Stimulated activated naive B cell treated with anti-CD40 and anti-IgM and Interleukin-4, amounts not matched to agents 10 μg/mL and 1 μg/mL and 100 μg/mL, for 72 hours (primary cell): ENCODE measurements at regions not wholly inside any gene's neighbourhood (a gene's known extent, or its start where the extent isn't known, plus 50 kb on each side); places are given as distances from the start of the nearest gene placed in this dataset.

Experiments used
- ATAC-seq, 2 donors: fragments of 150-1000 bp; cut with Tn5 transposase; replicated peaks; 2 replicates each; pipeline ENCODE4 v1.10.0; 2021; ENCODE audit warnings: moderate library complexity in 1 of 2
- DNase-seq: peaks from one replicate; pipeline ENCODE4 v3.0.0; 2021
- H3K27ac Mint-ChIP-seq: one replicate; pipeline ENCODE4 v1.8.0; 2022; ENCODE audit warnings: mild to moderate bottlenecking, mixed read lengths
- H3K27me3 Mint-ChIP-seq, 2 donors: one replicate each; pipeline ENCODE4 v1.8.0; 2022; ENCODE audit warnings: mixed read lengths in 2 of 2
- H3K36me3 Mint-ChIP-seq, 2 donors: one replicate each; pipeline ENCODE4 v1.8.0; 2022; ENCODE audit warnings: mixed read lengths in 2 of 2, mild to moderate bottlenecking in 1 of 2
- H3K4me1 Mint-ChIP-seq, 2 donors: one replicate each; pipeline ENCODE4 v1.8.0; 2022; ENCODE audit warnings: mixed read lengths in 2 of 2, mild to moderate bottlenecking in 1 of 2
- H3K4me3 Mint-ChIP-seq, 2 donors: one replicate each; pipeline ENCODE4 v1.8.0; 2022; ENCODE audit warnings: mild to moderate bottlenecking in 2 of 2, mixed read lengths in 2 of 2, moderate library complexity in 1 of 2
- H3K9me3 Mint-ChIP-seq, 2 donors: one replicate each; pipeline ENCODE4 v1.8.0; 2022; ENCODE audit warnings: mixed read lengths in 2 of 2, mild to moderate bottlenecking in 1 of 2

GRCh38 chr2:12321886-12322285 lies 394.9 kb upstream of the TRIB2 start:
- no peak for ATAC-seq
- Mint-ChIP-seq H3K27me3 (no peaks in the 10 kb centered on the region), H3K9me3 (peaks cover 0 to 3% of the 10 kb centered on the region in 2 donors), H3K36me3 (no peaks in the 10 kb centered on the region), H3K27ac (no peak overlapping the region), H3K4me3 (no peak overlapping the region), H3K4me1 (peaks cover 26 to 41% of the 10 kb centered on the region in 2 donors)
- no peak for DNase-seq

- H3K9me3 Mint-ChIP-seq: peaks cover 3 to 4% of the 10 kb centered on the region in 2 donors
- DNase-seq (no peak), ATAC-seq (no peak)
- no peaks in the 10 kb centered on the region for H3K36me3 Mint-ChIP-seq
- no peak overlapping the region for H3K27ac Mint-ChIP-seq
- H3K27me3 Mint-ChIP-seq: no peaks in the 10 kb centered on the region
- no peak overlapping the region for H3K4me3 Mint-ChIP-seq
- peaks cover 18 to 25% of the 10 kb centered on the region in 2 donors for H3K4me1 Mint-ChIP-seq
These were observed 390.9 kb upstream of the TRIB2 start for GRCh38 chr2:12325806-12326205.

- peak; percentile 63 to 76 for ATAC-seq
- Mint-ChIP-seq H3K9me3 (peaks cover 3 to 4% of the 10 kb centered on the region in 2 donors), H3K27ac (no peak overlapping the region), H3K4me1 (peaks cover 18 to 21% of the 10 kb centered on the region in 2 donors), H3K27me3 (no peaks in the 10 kb centered on the region), H3K36me3 (no peaks in the 10 kb centered on the region), H3K4me3 (no peak overlapping the region)
- DNase-seq: peak; percentile 5
These were observed 390.1 kb upstream of the TRIB2 start for GRCh38 chr2:12326449-12327190.

- no peak overlapping the region for H3K4me3 Mint-ChIP-seq
- no peak overlapping the region for H3K27ac Mint-ChIP-seq
- H3K36me3 Mint-ChIP-seq: no peaks in the 10 kb centered on the region
- ATAC-seq (no peak), DNase-seq (no peak)
- H3K27me3 Mint-ChIP-seq: peaks cover 0 to 5% of the 10 kb centered on the region in 2 donors
- H3K4me1 Mint-ChIP-seq: peaks cover 17 to 22% of the 10 kb centered on the region in 2 donors
- H3K9me3 Mint-ChIP-seq: peaks cover 4% of the 10 kb centered on the region in 2 donors
These were observed 385.8 kb upstream of the TRIB2 start for GRCh38 chr2:12330916-12331315.

GRCh38 chr2:12331698-12332097 lies 385.0 kb upstream of the TRIB2 start:
- ATAC-seq (no peak), DNase-seq (no peak)
- Mint-ChIP-seq H3K4me3 (no peak overlapping the region), H3K27ac (no peak overlapping the region), H3K4me1 (peaks cover 9 to 14% of the 10 kb centered on the region in 2 donors), H3K27me3 (peaks cover 0 to 5% of the 10 kb centered on the region in 2 donors), H3K9me3 (peaks cover 2 to 4% of the 10 kb centered on the region in 2 donors), H3K36me3 (no peaks in the 10 kb centered on the region)

GRCh38 chr2:12333293-12333692 lies 383.4 kb upstream of the TRIB2 start:
- ATAC-seq (no peak), DNase-seq (no peak)
- Mint-ChIP-seq H3K4me1 (peaks cover 6 to 11% of the 10 kb centered on the region in 2 donors), H3K9me3 (peaks cover 2 to 4% of the 10 kb centered on the region in 2 donors), H3K36me3 (no peaks in the 10 kb centered on the region), H3K4me3 (no peak overlapping the region), H3K27me3 (peaks cover 0 to 5% of the 10 kb centered on the region in 2 donors), H3K27ac (no peak overlapping the region)

- peaks cover 0 to 5% of the 10 kb centered on the region in 2 donors for H3K27me3 Mint-ChIP-seq
- H3K36me3 Mint-ChIP-seq: no peaks in the 10 kb centered on the region
- peaks cover 0 to 4% of the 10 kb centered on the region in 2 donors for H3K9me3 Mint-ChIP-seq
- H3K4me3 Mint-ChIP-seq: no peak overlapping the region
- ATAC-seq: no peak
- peaks cover 4 to 11% of the 10 kb centered on the region in 2 donors for H3K4me1 Mint-ChIP-seq
- no peak for DNase-seq
- H3K27ac Mint-ChIP-seq: no peak overlapping the region
These were observed 382.2 kb upstream of the TRIB2 start for GRCh38 chr2:12334412-12334966.

GRCh38 chr2:12335131-12335530 lies 381.6 kb upstream of the TRIB2 start:
- no peak overlapping the region for H3K4me3 Mint-ChIP-seq
- H3K4me1 Mint-ChIP-seq: peaks cover 4 to 11% of the 10 kb centered on the region in 2 donors
- peaks cover 0 to 4% of the 10 kb centered on the region in 2 donors for H3K9me3 Mint-ChIP-seq
- DNase-seq: no peak
- H3K27ac Mint-ChIP-seq: no peak overlapping the region
- no peak for ATAC-seq
- H3K27me3 Mint-ChIP-seq: peaks cover 0 to 5% of the 10 kb centered on the region in 2 donors
- H3K36me3 Mint-ChIP-seq: no peaks in the 10 kb centered on the region

GRCh38 chr2:12335995-12336394 lies 380.7 kb upstream of the TRIB2 start:
- Mint-ChIP-seq H3K27ac (no peak overlapping the region), H3K27me3 (peaks cover 0 to 5% of the 10 kb centered on the region in 2 donors), H3K36me3 (no peaks in the 10 kb centered on the region), H3K4me3 (no peak overlapping the region), H3K9me3 (peaks cover 0 to 4% of the 10 kb centered on the region in 2 donors), H3K4me1 (peaks cover 4 to 11% of the 10 kb centered on the region in 2 donors)
- DNase-seq: no peak
- no peak for ATAC-seq

GRCh38 chr2:12338946-12339697 lies 377.6 kb upstream of the TRIB2 start:
- H3K27me3 Mint-ChIP-seq: peaks cover 0 to 5% of the 10 kb centered on the region in 2 donors
- ATAC-seq (no peak), DNase-seq (no peak)
- H3K9me3 Mint-ChIP-seq: peaks cover 2% of the 10 kb centered on the region in 2 donors
- no peak overlapping the region for H3K27ac Mint-ChIP-seq
- H3K4me3 Mint-ChIP-seq: no peak overlapping the region
- H3K4me1 Mint-ChIP-seq: peaks cover 4 to 11% of the 10 kb centered on the region in 2 donors
- no peaks in the 10 kb centered on the region for H3K36me3 Mint-ChIP-seq

- Mint-ChIP-seq H3K4me1 (peaks cover 0 to 5% of the 10 kb centered on the region in 2 donors), H3K27me3 (no peaks in the 10 kb centered on the region), H3K36me3 (no peaks in the 10 kb centered on the region), H3K4me3 (no peak overlapping the region), H3K27ac (no peak overlapping the region), H3K9me3 (peaks cover 5 to 8% of the 10 kb centered on the region in 2 donors)
- DNase-seq: no peak
- no peak for ATAC-seq
These were observed 376.6 kb upstream of the TRIB2 start for GRCh38 chr2:12340164-12340563.

GRCh38 chr2:12341215-12341614 lies 375.5 kb upstream of the TRIB2 start:
- H3K9me3 Mint-ChIP-seq: peaks cover 5 to 8% of the 10 kb centered on the region in 2 donors
- H3K27me3 Mint-ChIP-seq: no peaks in the 10 kb centered on the region
- H3K4me3 Mint-ChIP-seq: no peak overlapping the region
- H3K4me1 Mint-ChIP-seq: peaks cover 0 to 5% of the 10 kb centered on the region in 2 donors
- H3K27ac Mint-ChIP-seq: no peak overlapping the region
- no peak for ATAC-seq
- no peaks in the 10 kb centered on the region for H3K36me3 Mint-ChIP-seq
- DNase-seq: no peak

GRCh38 chr2:12341920-12342319 lies 374.8 kb upstream of the TRIB2 start:
- H3K27me3 Mint-ChIP-seq: no peaks in the 10 kb centered on the region
- H3K27ac Mint-ChIP-seq: no peak overlapping the region
- H3K9me3 Mint-ChIP-seq: peaks cover 5 to 8% of the 10 kb centered on the region in 2 donors
- peaks cover 0 to 5% of the 10 kb centered on the region in 2 donors for H3K4me1 Mint-ChIP-seq
- DNase-seq (no peak), ATAC-seq (no peak)
- H3K4me3 Mint-ChIP-seq: no peak overlapping the region
- H3K36me3 Mint-ChIP-seq: no peaks in the 10 kb centered on the region

- no peak overlapping the region for H3K27ac Mint-ChIP-seq
- H3K4me3 Mint-ChIP-seq: no peak overlapping the region
- no peaks in the 10 kb centered on the region for H3K36me3 Mint-ChIP-seq
- H3K9me3 Mint-ChIP-seq: peaks cover 3 to 8% of the 10 kb centered on the region in 2 donors
- ATAC-seq (no peak), DNase-seq (no peak)
- H3K27me3 Mint-ChIP-seq: no peaks in the 10 kb centered on the region
- no peaks in the 10 kb centered on the region for H3K4me1 Mint-ChIP-seq
These were observed 373.6 kb upstream of the TRIB2 start for GRCh38 chr2:12343141-12343540.
